ENCODE measurements at regions not wholly inside any gene's neighbourhood (a gene's known extent, or its start where the extent isn't known, plus 50 kb on each side); places are given as distances from the start of the nearest gene placed in this dataset.

DNA sequence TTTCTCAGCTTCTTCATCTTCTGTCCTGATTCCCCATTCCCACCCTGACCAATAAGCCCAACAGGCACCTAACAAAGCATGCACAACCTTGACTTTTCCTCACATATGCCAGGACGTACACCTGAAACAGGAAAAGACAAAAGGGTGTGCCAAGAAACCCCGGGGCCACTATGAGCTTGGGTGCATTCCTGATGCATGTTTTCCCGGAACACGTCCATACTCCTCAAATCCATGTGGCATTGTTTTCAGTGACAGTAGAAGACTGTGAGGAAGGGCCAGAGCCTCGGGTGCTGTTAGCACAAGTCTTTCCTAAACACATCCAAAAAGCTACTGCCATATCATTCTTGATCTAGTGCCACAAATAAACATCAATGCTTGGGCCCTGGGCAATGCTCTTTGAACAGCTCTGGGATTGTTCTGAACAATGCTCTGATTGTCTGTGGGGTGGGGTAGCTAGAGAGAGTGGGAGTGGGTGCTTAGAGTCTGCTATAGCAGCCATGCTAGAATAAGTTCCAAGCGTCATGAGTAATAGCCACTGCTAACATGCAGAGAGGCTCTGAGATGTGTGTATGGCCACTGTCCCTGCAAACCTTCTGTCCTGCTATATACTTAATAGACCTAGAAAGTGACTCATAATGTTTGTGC, 181.7 kb upstream of the CRIM1 start:
- Mint-ChIP-seq H3K36me3 (no peaks in the 10 kb centered on the region), H3K4me1 (no peaks in the 10 kb centered on the region), H3K4me3 (no peak overlapping the region), H3K27ac (no peak overlapping the region), H3K9me3 (peaks cover 0 to 3% (median under 1%) of the 10 kb centered on the region in 7 donors), H3K27me3 (ENCODE audit: low read depth in 3 of 3) (no peaks in the 10 kb centered on the region)
- no peak overlapping the region for H3K4me3 ChIP-seq (replicated peaks in 1 of 3; ENCODE audit: low read depth in 2 of 3, low read length in 3 of 3)
- intact Hi-C loops (cut with micrococcal nuclease): no loop called here
- no peak for DNase-seq
- no peaks in the 10 kb centered on the region for H3K4me1 ChIP-seq (ENCODE audit: control insufficient read depth in 1 of 2, insufficient read depth in 2 of 2, low read length in 2 of 2)
- H3K4me2 ChIP-seq (replicated peaks; ENCODE audit: extremely low read depth, low read length, poor library complexity, severe bottlenecking): no peak overlapping the region
- H3K9me3 ChIP-seq (replicated peaks in 1 of 2; ENCODE audit: control insufficient read depth in 1 of 2, insufficient read depth in 1 of 2, low read length in 2 of 2): no peaks in the 10 kb centered on the region
- H2AFZ ChIP-seq (ENCODE audit: insufficient read depth, low read depth, low read length, poor library complexity, severe bottlenecking): no peak overlapping the region
- no peak overlapping the region for H3K27ac ChIP-seq (ENCODE audit: low read depth in 1 of 2, low read length in 2 of 2)
- no peak overlapping the region for H3K9ac ChIP-seq (ENCODE audit: insufficient read depth, low read length, poor library complexity, severe bottlenecking)
- no peaks in the 10 kb centered on the region for H3K36me3 ChIP-seq (replicated peaks in 1 of 2; ENCODE audit: control insufficient read depth in 1 of 2, insufficient read depth in 2 of 2, low read length in 2 of 2)
- H3K79me2 ChIP-seq (ENCODE audit: insufficient read depth, low read length): no peaks in the 10 kb centered on the region
- H3K27me3 ChIP-seq (ENCODE audit: control insufficient read depth in 2 of 2, insufficient read depth in 2 of 2, low read length in 2 of 2): no peaks in the 10 kb centered on the region
- no peak for TF ChIP-seq CTCF (IDR thresholded peaks at IDR 0.05)
- H4K20me1 ChIP-seq (ENCODE audit: insufficient read depth, low read length): no peaks in the 10 kb centered on the region
- WGBS (ENCODE audit: insufficient coverage): 78% methylated on average over 6 of the region's 6 CpGs

DNA sequence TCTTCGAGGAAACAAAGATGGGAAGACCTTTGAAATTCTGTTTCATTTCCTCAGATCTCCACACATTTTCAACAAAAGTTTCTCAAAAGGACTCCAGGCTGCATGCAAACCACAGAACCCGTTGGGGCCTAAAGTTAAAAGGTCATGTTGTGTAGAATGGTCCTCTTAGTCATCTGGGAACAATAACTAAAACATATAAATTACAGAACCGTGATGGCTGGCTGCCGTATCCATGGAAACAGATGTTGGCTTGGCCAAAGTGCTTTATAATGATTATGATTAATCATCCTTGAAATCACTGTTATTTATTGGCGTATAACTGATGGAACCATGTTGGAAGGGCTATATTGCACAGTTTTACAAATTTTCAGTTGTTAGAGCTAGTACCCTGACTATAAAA, 182.8 kb upstream of the CRIM1 start:
- no peaks in the 10 kb centered on the region for H3K4me1 ChIP-seq (ENCODE audit: control insufficient read depth in 1 of 2, insufficient read depth in 2 of 2, low read length in 2 of 2)
- Mint-ChIP-seq H3K4me3 (no peak overlapping the region), H3K27ac (no peak overlapping the region), H3K9me3 (peaks cover 0 to 3% (median 0%) of the 10 kb centered on the region in 7 donors), H3K27me3 (ENCODE audit: low read depth in 3 of 3) (no peaks in the 10 kb centered on the region), H3K36me3 (no peaks in the 10 kb centered on the region), H3K4me1 (no peaks in the 10 kb centered on the region)
- H3K9ac ChIP-seq (ENCODE audit: insufficient read depth, low read length, poor library complexity, severe bottlenecking): no peak overlapping the region
- H3K27ac ChIP-seq (ENCODE audit: low read depth in 1 of 2, low read length in 2 of 2): no peak overlapping the region
- no peaks in the 10 kb centered on the region for H3K36me3 ChIP-seq (replicated peaks in 1 of 2; ENCODE audit: control insufficient read depth in 1 of 2, insufficient read depth in 2 of 2, low read length in 2 of 2)
- no peaks in the 10 kb centered on the region for H3K9me3 ChIP-seq (replicated peaks in 1 of 2; ENCODE audit: control insufficient read depth in 1 of 2, insufficient read depth in 1 of 2, low read length in 2 of 2)
- H3K79me2 ChIP-seq (ENCODE audit: insufficient read depth, low read length): no peaks in the 10 kb centered on the region
- no peak overlapping the region for H3K4me2 ChIP-seq (replicated peaks; ENCODE audit: extremely low read depth, low read length, poor library complexity, severe bottlenecking)
- WGBS (ENCODE audit: insufficient coverage): 57% methylated on average over 1 of the region's 5 CpGs
- H4K20me1 ChIP-seq (ENCODE audit: insufficient read depth, low read length): no peaks in the 10 kb centered on the region
- no peak overlapping the region for H2AFZ ChIP-seq (ENCODE audit: insufficient read depth, low read depth, low read length, poor library complexity, severe bottlenecking)
- H3K27me3 ChIP-seq (ENCODE audit: control insufficient read depth in 2 of 2, insufficient read depth in 2 of 2, low read length in 2 of 2): no peaks in the 10 kb centered on the region
- no peak for DNase-seq
- intact Hi-C loops (cut with micrococcal nuclease): no loop called here
- TF ChIP-seq CTCF (IDR thresholded peaks at IDR 0.05): no peak
- H3K4me3 ChIP-seq (replicated peaks in 1 of 3; ENCODE audit: low read depth in 2 of 3, low read length in 3 of 3): no peak overlapping the region

All from CD14-positive monocyte (primary cell).